Ovary (tissue), 7 donors: ENCODE measurements at regions not wholly inside any gene's neighbourhood (a gene's known extent, or its start where the extent isn't known, plus 50 kb on each side); places are given as distances from the start of the nearest gene placed in this dataset.

Source experiments
- DNase-seq, 5 donors: peaks; one replicate each; pipeline ENCODE4 v3.0.0-alpha.2; 2019 to 2020
- H3K27ac ChIP-seq, 2 donors: fragments of 200-600 bp; one replicate each; pipeline versions ENCODE4 v1.5.1 to v1.8.0; 2019 to 2022
- H3K27me3 ChIP-seq: fragments of 200-600 bp; one replicate; pipeline ENCODE4 v1.8.0; 2022
- H3K36me3 ChIP-seq: fragments of 200-600 bp; sonication (generic); one replicate; pipeline ENCODE4 v1.5.1; 2019
- H3K4me1 ChIP-seq: one replicate; pipeline ENCODE4 v1.8.1; 2013; ENCODE audit warnings: mild to moderate bottlenecking, moderate library complexity; ENCODE audit not compliant: insufficient read depth
- H3K4me3 ChIP-seq: fragments of 200-600 bp; sonication (generic); one replicate; pipeline ENCODE4 v1.5.1; 2017
- H3K9me3 ChIP-seq, 2 donors: fragments of 200-600 bp in 1 of 2; sonication (generic) in 1 of 2; one replicate each; pipeline versions ENCODE4 v1.5.1 to v1.8.1; 2013 to 2019; ENCODE audit warnings: mild to moderate bottlenecking in 1 of 2, moderate library complexity in 1 of 2
- EP300 ChIP-seq: sonication (generic); formaldehyde crosslinking; IDR thresholded peaks from one replicate; pipeline ENCODE4 v1.6.1; 2017; ENCODE audit warnings: antibody characterized with exemption
- POLR2A ChIP-seq: fragments of 450-650 bp; IDR thresholded peaks from one replicate; pipeline ENCODE4 v1.6.1; 2017; ENCODE audit warnings: antibody characterized with exemption, mild to moderate bottlenecking, moderate library complexity
- WGBS, 3 donors: extraction: QIAGEN DNeasy Blood & Tissue Kit in 1 of 3; methylation state at CpG; one replicate each; pipeline versions ENCODE4 v1.1.5 to v1.1.7; 2013 to 2017; 5-methylcytosine and 5-hydroxymethylcytosine counted together
- intact Hi-C, 4 donors: fragments of 100-400 bp; cut with DNase I; formaldehyde crosslinking; loops; one replicate each; pipeline versions ENCODE4 v1.11.0 to v1.15.1; 2022 to 2023
- TF ChIP-seq, protein P1 (sequence below), 3 donors: fragments of 450-650 bp in 2 of 3; fragments of 200-600 bp in 1 of 3; IDR thresholded peaks; one replicate each; pipeline versions ENCODE4 v1.5.1 to v1.8.0; 2016 to 2022; ENCODE audit warnings: antibody characterized with exemption in 3 of 3, mild to moderate bottlenecking in 1 of 3
- donor health status: DM: no; HTN: no; CAD: no; lungs with moderate emphysema.
- donor health status: DM: no; HTN: no; CAD: no.
- donor health status: Bipolar disorder and iron deficiency.
- donor health status: DM: no; HTN: no; CAD: no.
- donor health status: DM: yes; HTN: yes; CAD: no.

DNA sequence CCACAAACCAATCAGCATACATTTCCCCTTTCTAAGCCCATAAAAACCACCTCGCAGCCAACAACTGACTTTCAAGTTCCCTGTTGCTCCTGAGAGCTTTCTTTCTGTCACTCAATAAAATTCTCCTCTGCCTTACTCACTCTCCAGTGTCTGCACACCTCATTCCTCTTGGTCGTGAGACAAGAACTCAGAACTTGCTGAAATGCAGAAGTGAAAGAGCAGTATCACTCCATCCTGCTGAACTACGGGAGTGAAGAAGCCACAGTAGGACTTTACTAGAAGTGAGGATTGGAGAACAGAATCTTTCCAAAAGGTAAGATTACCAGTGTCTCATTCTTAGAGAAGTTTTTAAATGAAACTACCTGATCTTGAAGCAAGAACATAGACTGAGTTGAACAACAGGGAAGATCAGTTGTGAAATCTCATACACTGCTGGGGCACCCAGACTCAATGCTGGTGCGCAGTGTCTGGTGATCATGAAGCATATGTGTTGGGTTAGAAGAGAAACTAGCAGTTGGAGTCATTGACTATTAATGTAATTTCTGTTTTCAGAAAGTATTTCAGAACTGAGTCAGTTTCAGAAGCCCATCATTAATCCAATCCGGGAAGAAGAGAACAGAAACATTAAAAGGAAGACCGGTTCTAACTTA lies 726.9 kb upstream of the TMPRSS15 start:
- H3K27me3 ChIP-seq = no peaks in the 10 kb centered on the region
- no peak overlapping the region for H3K27ac ChIP-seq
- H3K4me3 ChIP-seq = no peak overlapping the region
- TF ChIP-seq POLR2A (no peak), EP300 (no peak)
- TF ChIP-seq, protein P1, sequence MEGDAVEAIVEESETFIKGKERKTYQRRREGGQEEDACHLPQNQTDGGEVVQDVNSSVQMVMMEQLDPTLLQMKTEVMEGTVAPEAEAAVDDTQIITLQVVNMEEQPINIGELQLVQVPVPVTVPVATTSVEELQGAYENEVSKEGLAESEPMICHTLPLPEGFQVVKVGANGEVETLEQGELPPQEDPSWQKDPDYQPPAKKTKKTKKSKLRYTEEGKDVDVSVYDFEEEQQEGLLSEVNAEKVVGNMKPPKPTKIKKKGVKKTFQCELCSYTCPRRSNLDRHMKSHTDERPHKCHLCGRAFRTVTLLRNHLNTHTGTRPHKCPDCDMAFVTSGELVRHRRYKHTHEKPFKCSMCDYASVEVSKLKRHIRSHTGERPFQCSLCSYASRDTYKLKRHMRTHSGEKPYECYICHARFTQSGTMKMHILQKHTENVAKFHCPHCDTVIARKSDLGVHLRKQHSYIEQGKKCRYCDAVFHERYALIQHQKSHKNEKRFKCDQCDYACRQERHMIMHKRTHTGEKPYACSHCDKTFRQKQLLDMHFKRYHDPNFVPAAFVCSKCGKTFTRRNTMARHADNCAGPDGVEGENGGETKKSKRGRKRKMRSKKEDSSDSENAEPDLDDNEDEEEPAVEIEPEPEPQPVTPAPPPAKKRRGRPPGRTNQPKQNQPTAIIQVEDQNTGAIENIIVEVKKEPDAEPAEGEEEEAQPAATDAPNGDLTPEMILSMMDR (IDR thresholded peaks at IDR 0.05) = no peak
- intact Hi-C loops = no loop called here
- no peaks in the 10 kb centered on the region for H3K4me1 ChIP-seq
- H3K9me3 ChIP-seq = no peaks in the 10 kb centered on the region
- no peaks in the 10 kb centered on the region for H3K36me3 ChIP-seq
- no peak for DNase-seq
- 59 to 72% (median 59%) methylated on average over 6 of the region's 6 CpGs for WGBS, 3 donors

DNA sequence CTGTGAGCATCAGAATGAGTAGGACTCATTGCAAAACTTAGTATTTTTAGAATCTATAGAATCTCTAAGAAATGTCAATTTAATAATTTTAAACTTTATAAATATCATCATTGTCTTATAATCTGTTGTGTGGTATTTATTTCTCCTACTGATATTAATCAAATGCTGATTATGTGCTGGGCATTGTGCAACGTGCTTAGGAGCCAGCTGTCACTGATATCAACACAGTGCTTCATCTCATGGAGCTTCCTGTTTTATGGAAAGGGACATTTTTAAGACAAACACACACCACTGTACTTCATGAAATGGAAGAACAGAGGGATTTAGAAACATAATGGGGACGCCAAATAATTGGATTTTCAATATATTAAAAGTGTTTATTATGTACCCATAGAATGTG lies 737.9 kb upstream of the TMPRSS15 start:
- Histone ChIP-seq H3K27ac (no peak overlapping the region), H3K9me3 (no peaks in the 10 kb centered on the region), H3K4me3 (no peak overlapping the region), H3K4me1 (no peaks in the 10 kb centered on the region), H3K36me3 (no peaks in the 10 kb centered on the region), H3K27me3 (no peaks in the 10 kb centered on the region)
- TF ChIP-seq EP300 (no peak), POLR2A (no peak)
- TF ChIP-seq, protein P1 (IDR thresholded peaks at IDR 0.05) = no peak
- intact Hi-C loops = no loop called here
- WGBS, 3 donors = 41 to 48% (median 44%) methylated on average over 2 of the region's 2 CpGs
- no peak for DNase-seq

DNA sequence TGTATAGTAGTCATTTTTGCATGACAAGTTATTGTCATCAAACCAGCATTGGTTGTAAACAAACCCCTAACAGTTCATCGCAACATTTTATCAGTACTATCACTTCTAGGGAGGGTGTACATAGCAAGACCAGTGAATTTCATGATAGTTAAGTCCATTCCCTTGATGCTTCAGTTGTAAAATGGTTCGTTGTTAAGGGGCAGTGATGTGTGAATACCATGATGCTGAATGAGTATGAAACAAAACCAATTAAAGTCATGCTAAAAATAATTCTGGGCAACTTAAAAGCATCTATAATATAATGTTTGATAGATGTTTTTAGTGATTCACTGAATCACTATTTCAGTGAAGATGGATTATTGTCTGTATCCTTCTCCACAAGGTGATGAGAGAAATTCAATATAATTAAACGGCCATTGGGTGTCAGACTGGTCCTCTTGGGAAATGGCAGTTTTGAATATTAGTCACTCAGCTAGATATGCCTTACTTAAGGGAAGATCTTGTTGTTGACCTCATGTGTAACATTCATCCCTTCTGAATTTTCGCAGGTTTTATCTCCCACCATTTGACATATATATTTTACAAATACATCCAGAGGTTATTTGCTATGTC lies 742.2 kb upstream of the TMPRSS15 start:
- no peaks in the 10 kb centered on the region for H3K27me3 ChIP-seq
- no peaks in the 10 kb centered on the region for H3K9me3 ChIP-seq
- H3K36me3 ChIP-seq = no peaks in the 10 kb centered on the region
- DNase-seq = no peak
- no peak for TF ChIP-seq POLR2A
- no peak for TF ChIP-seq EP300
- TF ChIP-seq, protein P1 (IDR thresholded peaks at IDR 0.05) = no peak
- intact Hi-C loops = no loop called here
- no peak overlapping the region for H3K4me3 ChIP-seq
- WGBS, 3 donors = 77 to 78% (median 77%) methylated on average over 4 of the region's 4 CpGs
- H3K4me1 ChIP-seq = no peaks in the 10 kb centered on the region
- H3K27ac ChIP-seq = no peak overlapping the region

DNA sequence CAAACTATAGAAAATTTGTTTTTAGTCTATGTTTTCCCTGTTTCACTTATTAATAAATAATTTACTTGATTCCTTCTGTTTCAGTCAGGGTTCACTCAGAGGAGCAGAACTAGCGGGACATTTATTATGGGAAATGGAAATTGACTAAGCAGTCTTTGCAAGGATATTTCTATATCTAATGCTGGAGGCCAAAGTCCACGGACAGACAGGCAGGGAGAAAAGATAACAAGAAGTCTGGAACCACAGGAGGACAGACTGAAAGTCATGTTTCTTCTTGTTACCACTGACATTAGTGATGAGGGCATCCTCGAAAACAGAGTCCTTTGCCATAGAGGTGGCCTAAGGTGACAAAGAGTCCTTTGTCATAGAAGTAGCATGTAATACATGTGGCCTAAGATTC lies 744.5 kb upstream of the TMPRSS15 start:
- WGBS, 3 donors = 62 to 80% (median 71%) methylated on average over 3 of the region's 3 CpGs
- H3K27ac ChIP-seq = no peak overlapping the region
- no peaks in the 10 kb centered on the region for H3K27me3 ChIP-seq
- intact Hi-C loops = no loop called here
- H3K36me3 ChIP-seq = no peaks in the 10 kb centered on the region
- no peaks in the 10 kb centered on the region for H3K4me1 ChIP-seq
- TF ChIP-seq, protein P1 (IDR thresholded peaks at IDR 0.05) = no peak
- no peak for TF ChIP-seq EP300
- no peak for TF ChIP-seq POLR2A
- H3K9me3 ChIP-seq = no peaks in the 10 kb centered on the region
- H3K4me3 ChIP-seq = no peak overlapping the region
- DNase-seq = no peak
